ENCODE measurements at regions not wholly inside any gene's neighbourhood (a gene's known extent, or its start where the extent isn't known, plus 50 kb on each side); places are given as distances from the start of the nearest gene placed in this dataset.

DNA sequence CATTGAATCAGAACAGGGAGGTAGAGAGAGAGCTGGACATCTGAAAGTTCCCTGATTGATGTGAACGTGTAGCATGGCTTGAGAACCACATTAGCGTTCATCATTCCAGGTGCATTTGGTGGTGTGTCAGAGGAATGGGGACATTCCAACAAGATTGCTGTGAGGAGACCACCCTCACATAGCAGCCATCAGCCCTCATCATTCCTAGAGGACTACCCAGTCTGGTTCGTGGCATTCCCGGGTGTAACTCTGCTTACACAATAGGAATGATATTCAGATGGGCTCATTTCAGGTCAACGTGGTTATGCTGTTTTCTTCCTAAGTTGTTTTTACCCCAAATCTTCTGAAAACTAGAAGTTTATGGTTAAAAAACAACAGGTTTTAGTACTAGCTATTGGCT is 62.2 kb upstream of the KLHL31 start:
- TF ChIP-seq CTCF (conservative IDR thresholded peaks at IDR 0.05; ENCODE audit: low read length) = no peak
- TF ChIP-seq EZH2phosphoT487 (IDR thresholded peaks at IDR 0.05; ENCODE audit: borderline replicate concordance, low read depth, low read length) = no peak

Data from OCI-LY7 (cell line).